ENCODE measurements at regions not wholly inside any gene's neighbourhood (a gene's known extent, or its start where the extent isn't known, plus 50 kb on each side); places are given as distances from the start of the nearest gene placed in this dataset.

GRCh38 chr17:83181991-83182619 lies 102.7 kb downstream of the METRNL start:
- WGBS (ENCODE audit: missing lambda C conversion rate), result 70% methylated on average over 10 of the region's 13 CpGs
- TF ChIP-seq JUN (IDR thresholded peaks at IDR 0.05) (no peak), EP300 (IDR thresholded peaks at IDR 0.05) (no peak), TFCP2L1 (CRISPR knock-in tag; IDR thresholded peaks at IDR 0.05) (no peak), ZFP36 (IDR thresholded peaks at IDR 0.05; ENCODE audit: borderline replicate concordance, partially characterized antibody) (no peak), SMC3 (IDR thresholded peaks at IDR 0.05) (no peak), HOXB5 (CRISPR knock-in tag; IDR thresholded peaks at IDR 0.05) (no peak), TP53 (CRISPR knock-in tag; IDR thresholded peaks at IDR 0.05) (no peak), POLR2A (IDR thresholded peaks at IDR 0.05; ENCODE audit: low read length) (no peak), POLR2AphosphoS2 (conservative IDR thresholded peaks at IDR 0.05; ENCODE audit: low read length) (no peak), GATA3 (IDR thresholded peaks at IDR 0.05; ENCODE audit: borderline replicate concordance) (no peak), NR3C1 (IDR thresholded peaks at IDR 0.05) (no peak), BCL3 (IDR thresholded peaks at IDR 0.05) (no peak)
- no peak for ATAC-seq
- no peak for DNase-seq (ENCODE audit: low read depth in 1 of 2, low spot score in 1 of 2)
- H3K4me3 ChIP-seq, result no peak overlapping the region
- POLR2A ChIA-PET, result no interaction called here
- CTCF ChIA-PET, result no interaction called here
- no peak overlapping the region for H3K4me2 ChIP-seq
- no peaks in the 10 kb centered on the region for H3K9me3 ChIP-seq
- no peak for FAIRE-seq
- H3K4me1 ChIP-seq, result no peaks in the 10 kb centered on the region
- no peak overlapping the region for H3K27ac ChIP-seq

GRCh38 chr17:83182620-83183101 lies 103.3 kb downstream of the METRNL start:
- ATAC-seq (no peak; a peak in 1 of 6 replicates), FAIRE-seq (no peak), DNase-seq (ENCODE audit: low read depth in 1 of 2, low spot score in 1 of 2) (no peak)
- H3K4me1 ChIP-seq, result no peaks in the 10 kb centered on the region
- TF ChIP-seq EHF (CRISPR knock-in tag; IDR thresholded peaks at IDR 0.05) (no peak), SREBF2 (IDR thresholded peaks at IDR 0.05) (no peak), BCL3 (IDR thresholded peaks at IDR 0.05) (no peak), MAX (IDR thresholded peaks at IDR 0.05) (no peak), MAZ (IDR thresholded peaks at IDR 0.05; ENCODE audit: borderline replicate concordance, low read depth, low read length) (no peak), HOXA7 (CRISPR knock-in tag; IDR thresholded peaks at IDR 0.05) (no peak)
- no peaks in the 10 kb centered on the region for H3K9me3 ChIP-seq
- H3K4me2 ChIP-seq, result no peak overlapping the region
- 74% methylated on average over 14 of the region's 14 CpGs for WGBS (ENCODE audit: missing lambda C conversion rate)
- ChIA-PET CTCF (no interaction called here), POLR2A (no interaction called here)
- H3K4me3 ChIP-seq, result no peak overlapping the region
- no peak overlapping the region for H3K27ac ChIP-seq

- Histone ChIP-seq H3K9me3 (0 out of 3 replicates have a peak, but pooled peaks cover 3% of the 10 kb centered on the region), H3K4me3 (no peak overlapping the region), H3K4me2 (no peak overlapping the region), H3K4me1 (no peaks in the 10 kb centered on the region), H3K27ac (no peak overlapping the region)
- 82% methylated on average over 28 of the region's 28 CpGs for WGBS (ENCODE audit: missing lambda C conversion rate)
- ATAC-seq, result no peak
- CTCF ChIA-PET, result no interaction called here
- POLR2A ChIA-PET, result no interaction called here
- no peak for DNase-seq (ENCODE audit: low read depth in 1 of 2, low spot score in 1 of 2)
- FAIRE-seq, result no peak
- TF ChIP-seq ZFP36 (IDR thresholded peaks at IDR 0.05; ENCODE audit: borderline replicate concordance, partially characterized antibody), result no peak
- TF ChIP-seq POLR2AphosphoS2 (conservative IDR thresholded peaks at IDR 0.05; ENCODE audit: low read length), result no peak
- no peak for TF ChIP-seq EHMT2 (IDR thresholded peaks at IDR 0.05; ENCODE audit: low read depth)
- no peak for TF ChIP-seq POLR2A (IDR thresholded peaks at IDR 0.05; ENCODE audit: low read length)
Measured at GRCh38 chr17:83183145-83183948, 103.9 kb downstream of the METRNL start.

Measured in A549 (cell line).